Prostate gland (tissue), 2 donors: ENCODE measurements at regions not wholly inside any gene's neighbourhood (a gene's known extent, or its start where the extent isn't known, plus 50 kb on each side); places are given as distances from the start of the nearest gene placed in this dataset.

Source experiments
- CTCF ChIP-seq, 4 experiments: fragments of 200-600 bp in 2 of 4; fragments of 450-650 bp in 2 of 4; sonication (generic) in 2 of 4; IDR thresholded peaks; 1 replicate in 3 of 4; 2 replicates in 1 of 4; pipeline ENCODE4 v1.5.1; 2016 to 2019; ENCODE audit warnings: antibody characterized with exemption in 4 of 4, mild to moderate bottlenecking in 2 of 4, moderate library complexity in 2 of 4
- POLR2A ChIP-seq: fragments of 450-650 bp; IDR thresholded peaks from one replicate; pipeline ENCODE4 v1.6.1; 2016; ENCODE audit warnings: antibody characterized with exemption, mild to moderate bottlenecking
- POLR2AphosphoS5 ChIP-seq: sonication (generic); formaldehyde crosslinking; IDR thresholded peaks from one replicate; pipeline ENCODE4 v1.6.1; 2017; ENCODE audit warnings: antibody characterized with exemption

GRCh38 chr3:154864947-154865346 lies 215.2 kb upstream of the MME start:
- TF ChIP-seq POLR2A = no peak
- no peak for TF ChIP-seq POLR2AphosphoS5
- TF ChIP-seq CTCF (IDR thresholded peaks at IDR 0.05) = no peak
